ENCODE measurements at regions not wholly inside any gene's neighbourhood (a gene's known extent, or its start where the extent isn't known, plus 50 kb on each side); places are given as distances from the start of the nearest gene placed in this dataset.

DNA sequence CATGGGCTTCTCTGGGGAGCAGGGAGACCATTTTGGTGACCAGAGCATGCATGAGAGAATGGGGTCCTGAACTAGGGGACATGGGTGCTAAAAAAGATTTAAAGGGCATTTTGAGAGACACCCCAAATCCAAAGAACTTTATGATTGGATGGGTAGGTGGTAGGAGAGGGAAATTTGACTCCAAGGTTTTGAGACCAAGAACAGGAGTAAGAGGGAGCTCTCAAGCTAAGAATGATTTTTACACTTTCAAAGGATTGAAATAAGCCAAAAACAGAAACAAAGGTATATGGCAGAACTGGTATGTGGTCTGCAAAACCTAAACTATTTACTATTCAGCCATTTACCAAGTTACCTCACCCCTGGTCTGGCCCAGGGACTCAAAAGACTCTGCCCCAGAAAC is 318.2 kb upstream of the CLINT1 start:
- H3K9me3 ChIP-seq = no peaks in the 10 kb centered on the region
- no peak for DNase-seq
- H3K27ac ChIP-seq = no peak overlapping the region
- no peak overlapping the region for H3K4me3 ChIP-seq
- TF ChIP-seq CTCF (IDR thresholded peaks at IDR 0.05) (no peak), POLR2AphosphoS5 (IDR thresholded peaks at IDR 0.05) (no peak), EP300 (IDR thresholded peaks at IDR 0.05) (no peak), POLR2A (IDR thresholded peaks at IDR 0.05) (no peak)
- intact Hi-C loops (cut with DNase I; ENCODE audit: low total_unique reads) = loop anchor here (10.0 kb wide), 2 partner anchors 518 to 928 kb away; no protein-coding TSS in a partner anchor
- no peaks in the 10 kb centered on the region for H3K36me3 ChIP-seq
- H3K27me3 ChIP-seq = no peaks in the 10 kb centered on the region
- peaks cover 7 to 18% (median 15%) of the 10 kb centered on the region in 4 donors for H3K4me1 ChIP-seq

- H3K27ac ChIP-seq = no peak overlapping the region
- H3K4me3 ChIP-seq = no peak overlapping the region
- no peaks in the 10 kb centered on the region for H3K36me3 ChIP-seq
- no peak for TF ChIP-seq CTCF (IDR thresholded peaks at IDR 0.05)
- TF ChIP-seq EP300 (IDR thresholded peaks at IDR 0.05) = no peak
- TF ChIP-seq POLR2A (IDR thresholded peaks at IDR 0.05) = no peak
- no peak for TF ChIP-seq POLR2AphosphoS5 (IDR thresholded peaks at IDR 0.05)
- H3K9me3 ChIP-seq = no peaks in the 10 kb centered on the region
- DNase-seq = peak; percentile 42 to 48
- intact Hi-C loops (cut with DNase I; ENCODE audit: low total_unique reads) = loop anchor here (10.0 kb wide), 2 partner anchors 519 to 929 kb away; no protein-coding TSS in a partner anchor
- 30 to 41% (median 40%) methylated on average over 6 of the region's 6 CpGs for WGBS, 5 donors
- H3K4me1 ChIP-seq = peaks cover 6 to 18% (median 15%) of the 10 kb centered on the region in 4 donors
- peaks cover 0 to 3% (median 0%) of the 10 kb centered on the region in 3 donors for H3K27me3 ChIP-seq
Observed at GRCh38 chr5:158175934-158176481, 317.1 kb upstream of the CLINT1 start.

DNA sequence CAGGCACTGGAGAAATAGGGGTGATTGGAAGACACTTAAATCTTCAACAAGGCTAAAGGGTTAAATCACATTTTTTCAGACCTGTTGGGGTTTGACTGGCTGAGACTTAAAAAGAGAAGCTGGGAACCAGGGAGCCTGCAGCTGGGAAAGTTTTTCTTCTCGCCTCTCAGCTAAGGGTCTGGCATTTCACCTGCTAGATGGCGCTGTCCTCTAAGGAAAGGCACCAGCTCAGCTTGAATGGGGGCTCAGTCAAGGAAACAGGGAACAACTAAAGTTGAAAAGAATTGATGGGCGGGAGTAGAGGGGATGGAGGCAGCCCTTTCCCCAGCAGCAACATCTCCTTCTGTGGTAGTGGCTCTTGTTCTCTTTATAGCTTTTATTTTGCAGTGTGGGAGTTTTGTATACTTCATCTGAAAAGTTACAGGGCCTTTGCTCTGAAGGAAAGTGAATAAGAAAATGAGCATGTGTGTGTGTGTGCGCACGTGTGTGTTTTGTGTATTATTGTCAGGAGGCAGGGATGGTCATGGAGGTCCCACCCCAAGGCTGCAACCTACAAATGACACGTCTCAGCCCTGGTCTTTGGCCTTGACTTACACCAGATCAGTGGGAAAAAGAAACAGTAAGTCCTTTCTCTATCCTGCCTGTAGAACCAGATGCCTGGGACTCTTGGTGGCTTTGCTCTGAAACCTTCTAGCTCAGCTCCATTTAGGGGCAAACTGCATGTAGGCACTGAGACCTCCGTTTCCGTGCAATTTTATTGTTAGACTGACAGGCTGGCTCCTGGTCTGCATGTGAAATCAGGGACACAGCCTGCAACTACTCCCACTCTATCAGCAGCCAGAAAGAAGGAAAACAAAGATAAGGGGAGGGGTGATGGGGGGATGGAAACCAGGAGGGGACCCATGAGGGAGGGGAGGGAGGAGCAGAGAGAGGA is 316.2 kb upstream of the CLINT1 start:
- 18 to 27% (median 24%) methylated on average over 8 of the region's 8 CpGs for WGBS, 5 donors
- TF ChIP-seq CTCF (IDR thresholded peaks at IDR 0.05) (peak in 5 of 7 experiments; percentile 45 to 60 (median 56)), POLR2AphosphoS5 (IDR thresholded peaks at IDR 0.05) (no peak)
- intact Hi-C loops (cut with DNase I; ENCODE audit: low total_unique reads) = loop anchor here (10.0 kb wide), 2 partner anchors 520 to 930 kb away; no protein-coding TSS in a partner anchor
- Histone ChIP-seq H3K27me3 (peaks cover 0 to 3% (median 0%) of the 10 kb centered on the region in 3 donors), H3K9me3 (no peaks in the 10 kb centered on the region), H3K27ac (no peak overlapping the region), H3K36me3 (no peaks in the 10 kb centered on the region), H3K4me3 (no peak overlapping the region), H3K4me1 (peaks cover 6 to 21% (median 15%) of the 10 kb centered on the region in 4 donors)
- peak; percentile 67 to 92 for DNase-seq

GRCh38 chr5:158174026-158174425 is 315.1 kb upstream of the CLINT1 start:
- 82 to 99% (median 93%) methylated on average over 4 of the region's 4 CpGs for WGBS, 5 donors
- no peaks in the 10 kb centered on the region for H3K9me3 ChIP-seq
- H3K36me3 ChIP-seq = no peaks in the 10 kb centered on the region
- intact Hi-C loops (cut with DNase I; ENCODE audit: low total_unique reads) = loop anchor here (10.0 kb wide), 2 partner anchors 521 to 931 kb away; no protein-coding TSS in a partner anchor
- H3K27ac ChIP-seq = no peak overlapping the region
- DNase-seq = no peak
- peaks cover 0 to 3% (median 0%) of the 10 kb centered on the region in 3 donors for H3K27me3 ChIP-seq
- H3K4me3 ChIP-seq = no peak overlapping the region
- TF ChIP-seq POLR2A (IDR thresholded peaks at IDR 0.05) (no peak), POLR2AphosphoS5 (IDR thresholded peaks at IDR 0.05) (no peak), EP300 (IDR thresholded peaks at IDR 0.05) (no peak), CTCF (IDR thresholded peaks at IDR 0.05) (no peak)
- peaks cover 6 to 21% (median 15%) of the 10 kb centered on the region in 4 donors for H3K4me1 ChIP-seq
